HG02763 (cell line): ENCODE measurements at regions not wholly inside any gene's neighbourhood (a gene's known extent, or its start where the extent isn't known, plus 50 kb on each side); places are given as distances from the start of the nearest gene placed in this dataset.

Experiments
- ATAC-seq: cut with Tn5 transposase; IDR thresholded peaks from one replicate; pipeline ENCODE4 v1.9.1; 2021; ENCODE audit warnings: mild to moderate bottlenecking, moderate library complexity; ENCODE audit not compliant: unreplicated experiment

DNA sequence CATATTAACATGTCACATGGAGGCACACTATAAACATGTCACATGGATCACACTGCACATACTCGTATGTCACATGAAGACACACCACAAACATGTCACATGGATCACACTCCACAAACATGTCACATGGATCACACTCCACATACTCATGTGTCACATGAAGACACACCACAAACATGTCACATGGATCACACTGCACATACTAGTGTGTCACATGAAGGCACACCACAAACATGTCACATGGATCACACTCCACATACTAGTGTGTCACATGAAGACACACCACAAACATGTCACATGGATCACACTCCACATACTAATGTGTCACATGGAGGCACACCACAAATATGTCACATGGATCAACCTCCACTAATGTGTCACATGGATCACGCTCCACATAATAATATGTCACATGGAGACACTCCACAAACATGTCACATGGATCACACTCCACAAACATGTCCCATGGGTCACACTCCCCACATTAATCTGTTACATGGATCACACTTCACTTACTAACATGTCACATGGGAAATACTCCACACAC is 195.6 kb upstream of the PFKP start:
- no peak for ATAC-seq

DNA sequence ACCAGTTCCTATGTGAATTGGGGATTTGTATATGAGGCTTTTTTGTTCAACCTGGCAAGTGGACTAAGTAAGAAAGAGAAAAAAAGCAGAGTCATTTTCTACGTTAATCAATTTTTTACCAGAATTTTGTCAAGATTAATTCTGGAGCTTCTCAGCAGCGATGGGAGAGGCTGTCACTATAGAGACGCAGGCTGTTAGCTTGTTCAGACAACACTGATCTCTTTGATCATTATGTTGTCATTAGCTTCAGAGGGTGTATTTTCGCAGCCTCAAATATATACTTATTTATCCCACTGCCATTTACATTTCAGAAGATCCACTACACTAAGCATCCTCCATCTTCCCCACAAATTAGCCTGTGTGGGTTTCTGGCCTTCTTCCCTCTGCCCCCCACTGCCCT is 196.7 kb upstream of the PFKP start:
- ATAC-seq = no peak

DNA sequence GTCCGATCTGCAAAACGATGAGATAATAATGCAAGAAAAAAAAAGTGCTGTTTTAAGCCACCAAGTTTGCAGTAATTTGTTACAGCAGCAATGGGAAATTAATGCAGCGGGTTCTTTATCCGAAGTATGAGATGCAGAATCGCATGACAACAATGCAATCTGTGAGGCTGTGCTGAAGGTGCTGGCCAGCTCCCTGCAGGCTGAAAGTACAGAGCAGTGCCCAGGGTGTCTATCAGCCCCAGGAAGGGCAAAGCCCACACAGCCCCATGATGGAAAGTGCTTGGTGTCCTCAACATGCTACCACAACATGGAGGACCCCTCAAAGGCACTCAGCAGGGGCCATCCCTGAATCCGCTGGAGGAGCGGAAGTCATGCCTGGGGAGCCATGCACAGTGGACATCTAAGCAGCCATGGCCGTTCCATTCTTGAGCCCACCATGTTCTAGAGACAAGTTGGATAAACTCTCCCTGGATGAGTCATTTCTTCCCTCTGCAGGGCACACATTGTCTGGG is 199.5 kb upstream of the PFKP start:
- ATAC-seq = no peak

DNA sequence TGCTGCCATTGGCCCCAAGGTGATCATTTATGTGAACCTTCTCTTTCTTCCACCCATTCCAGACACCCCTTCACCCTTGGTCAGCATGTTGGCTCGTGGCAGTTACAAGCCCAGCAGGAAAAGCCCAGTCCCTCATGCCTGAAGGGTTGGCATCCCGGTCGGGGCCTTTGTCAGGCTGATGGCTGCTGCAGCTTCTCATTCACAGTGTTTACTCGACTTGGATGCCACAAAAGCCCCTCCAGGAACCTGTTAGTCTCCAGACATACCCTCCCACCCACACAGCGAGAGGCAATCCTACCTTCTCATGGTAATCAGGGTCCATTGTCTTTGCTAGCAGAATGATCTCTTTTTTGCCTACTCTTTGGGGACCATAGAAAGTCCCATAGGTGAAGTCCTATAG is 200.8 kb upstream of the PFKP start:
- ATAC-seq = no peak

DNA sequence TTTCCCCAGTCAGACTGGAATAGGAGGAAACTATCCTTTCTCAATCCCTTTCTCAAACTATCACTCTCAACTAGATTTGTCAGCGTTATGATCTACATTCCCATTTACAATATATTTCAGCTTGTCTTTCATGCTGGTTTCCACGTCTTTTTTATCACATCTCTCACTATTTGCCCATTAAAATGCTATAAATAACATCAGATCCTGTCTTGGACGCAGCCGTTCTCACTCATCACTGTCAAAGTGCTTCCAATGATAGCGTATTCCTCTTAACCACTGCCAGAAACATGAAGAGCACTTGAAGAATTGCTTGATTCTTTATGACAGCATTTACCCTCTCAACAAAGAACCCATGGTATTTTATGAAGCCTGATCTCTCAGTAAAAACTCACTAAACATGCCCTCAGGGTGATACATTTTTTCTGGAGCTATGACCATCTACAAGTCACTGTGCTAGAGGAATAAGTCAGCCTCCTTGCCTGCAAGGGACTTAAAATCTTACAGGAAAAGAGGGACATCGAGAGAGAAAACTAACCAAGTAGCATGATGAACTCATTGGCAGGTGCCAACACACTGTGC is 205.6 kb upstream of the PFKP start:
- ATAC-seq = no peak

DNA sequence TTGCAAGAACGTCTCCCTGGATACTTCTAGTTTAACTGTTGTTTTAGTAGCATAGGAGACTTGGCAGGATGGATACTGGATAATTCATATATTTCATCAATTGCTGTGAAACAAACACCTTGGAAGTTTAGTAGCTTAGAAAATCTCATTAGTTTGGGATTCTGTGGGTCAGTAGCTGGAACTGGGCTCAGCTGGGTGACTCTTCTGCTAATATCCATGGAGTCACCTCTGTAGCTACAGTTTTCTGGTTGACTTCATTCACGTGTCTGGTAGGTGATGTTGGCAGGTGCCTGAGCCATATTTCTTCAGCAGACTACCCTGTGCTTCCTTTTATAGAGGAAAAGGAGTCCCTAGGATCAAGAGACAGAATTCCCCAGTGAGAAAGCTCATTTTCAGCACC is 208.9 kb upstream of the PFKP start:
- no peak for ATAC-seq

DNA sequence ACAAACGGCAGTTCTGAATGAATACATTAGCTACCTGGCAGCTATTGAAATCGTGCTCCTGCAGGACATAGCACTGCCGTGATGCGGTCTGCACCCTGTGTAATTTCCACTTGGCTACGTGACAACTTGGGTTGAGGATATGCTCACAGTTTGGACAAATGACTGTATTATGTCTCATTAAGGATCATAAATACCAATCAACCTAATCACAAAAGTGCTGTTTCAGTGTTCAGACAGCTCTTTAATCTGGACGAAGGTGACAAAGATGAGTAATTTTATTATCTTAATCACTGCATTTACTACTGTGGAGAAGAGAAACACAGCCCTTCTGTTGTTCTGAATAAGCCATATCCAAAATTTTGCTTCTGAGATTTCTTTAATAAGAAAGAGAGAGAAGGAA is 210.8 kb upstream of the PFKP start:
- no peak for ATAC-seq

DNA sequence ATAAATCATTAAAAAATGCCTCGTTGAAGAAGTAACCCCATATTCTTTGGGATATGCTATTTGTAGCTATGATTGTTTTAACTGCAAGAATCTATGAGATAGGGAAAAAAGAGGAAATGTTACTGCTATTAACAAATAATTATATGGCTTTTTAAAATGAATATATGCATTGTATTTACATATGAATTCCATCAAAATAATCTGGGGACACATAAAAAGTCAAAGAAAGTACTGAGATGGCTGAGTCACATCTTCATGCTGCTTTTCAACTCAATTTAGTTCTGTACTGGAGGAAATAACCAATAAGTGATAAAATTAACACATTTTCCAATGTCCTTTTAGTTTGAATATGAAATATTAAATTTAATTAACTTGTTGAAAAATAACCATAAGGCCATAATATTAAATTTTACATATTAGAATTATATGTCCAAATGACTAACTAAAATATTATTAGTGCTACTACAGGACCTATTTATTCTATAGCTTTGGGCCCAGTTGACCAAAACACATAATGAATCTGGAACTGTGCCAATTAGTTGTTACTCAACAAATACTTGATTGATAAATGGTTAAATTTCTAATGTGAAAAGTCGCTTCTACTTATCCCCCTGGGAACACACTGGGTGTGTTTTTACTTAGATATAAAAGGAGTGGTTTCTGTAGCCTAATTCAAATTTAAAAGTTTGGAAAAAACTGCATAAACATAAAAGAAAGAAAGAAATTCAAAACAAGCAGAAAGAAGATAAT is 214.6 kb upstream of the PFKP start:
- ATAC-seq = no peak

DNA sequence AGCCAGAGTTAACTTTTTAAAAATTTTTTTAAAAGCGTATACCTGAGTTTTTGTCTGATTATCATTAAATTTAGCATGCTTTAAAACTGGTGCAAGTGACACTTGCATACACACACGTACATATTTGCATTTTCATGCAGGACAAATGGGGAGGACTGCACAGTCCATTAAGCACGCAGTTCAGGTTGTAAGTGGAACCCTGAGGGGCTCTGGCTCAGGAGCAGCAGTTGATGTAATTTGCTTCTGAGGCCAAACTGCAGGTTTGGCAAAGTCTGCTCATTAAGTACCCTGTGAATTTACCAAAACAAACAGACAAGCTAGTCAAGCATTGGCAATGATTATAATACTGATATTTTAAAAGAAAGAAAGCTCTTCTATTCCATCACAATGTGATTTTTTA is 215.8 kb upstream of the PFKP start:
- no peak for ATAC-seq

DNA sequence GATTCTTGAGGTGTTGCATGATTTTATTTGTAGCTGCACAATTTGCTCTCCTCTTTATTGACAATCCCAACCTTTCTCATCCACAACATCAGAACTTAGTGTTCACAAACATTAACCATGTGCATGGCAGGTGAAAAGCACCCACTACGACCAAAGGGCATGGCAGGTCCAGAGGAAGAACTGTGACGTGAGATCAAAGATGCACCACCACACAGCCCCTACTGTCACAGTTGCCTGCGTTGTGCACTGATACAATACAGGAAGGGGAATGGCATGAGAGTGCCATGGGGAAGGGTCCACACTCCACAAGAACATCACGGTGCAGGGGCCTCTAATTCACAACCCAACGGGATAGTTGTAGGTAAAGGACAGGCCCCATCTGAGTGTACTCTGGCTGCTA is 217.1 kb upstream of the PFKP start:
- ATAC-seq = no peak

DNA sequence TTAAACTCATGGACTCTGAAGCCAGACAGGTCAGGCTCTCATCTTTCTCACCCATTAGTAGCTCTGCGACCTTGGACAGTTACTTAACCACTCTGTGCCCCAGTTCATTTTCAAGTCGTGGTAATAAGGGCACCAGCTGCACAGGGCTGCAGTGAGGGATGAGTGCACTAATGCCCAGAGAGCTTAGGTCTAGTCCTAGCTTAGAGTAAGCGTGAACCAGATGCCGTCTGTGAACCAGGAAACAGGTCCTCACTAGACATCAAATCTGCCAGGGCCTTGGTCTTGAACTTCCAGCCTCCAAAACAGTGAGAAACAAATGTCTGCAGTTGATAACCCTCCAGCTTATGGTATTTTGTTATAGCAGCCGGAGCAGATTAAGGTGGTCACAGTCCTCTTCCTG is 222.4 kb upstream of the PFKP start:
- no peak for ATAC-seq

DNA sequence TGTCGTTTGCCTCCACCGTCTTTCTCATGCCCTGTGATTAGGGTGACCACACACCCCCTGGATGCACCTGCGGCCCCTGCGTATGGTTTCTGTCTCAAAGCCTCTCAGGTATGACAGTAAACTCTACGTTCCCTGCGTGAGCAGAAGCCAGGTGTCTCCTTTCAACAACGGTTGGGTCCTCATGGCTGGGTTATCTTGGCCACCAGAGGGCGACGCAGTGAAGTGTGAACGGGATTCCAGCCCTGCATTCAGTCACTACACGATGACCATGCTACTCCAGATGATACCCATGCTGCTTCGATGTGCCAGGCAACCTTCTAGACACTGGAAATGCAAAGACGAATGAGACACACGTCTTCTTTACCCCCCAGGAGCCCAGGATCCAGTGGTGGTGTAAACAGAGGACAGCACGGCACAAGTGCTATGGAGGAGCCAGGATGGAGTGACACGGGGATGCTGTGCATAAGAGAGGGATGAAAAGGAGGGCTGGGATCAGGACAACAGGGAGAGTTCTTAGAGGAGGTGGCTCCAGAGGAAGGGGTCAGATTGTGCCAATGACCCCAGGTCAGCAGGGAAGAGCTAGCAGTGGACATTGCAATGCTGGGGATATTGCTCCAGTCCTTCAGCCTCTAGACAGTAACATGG is 228.1 kb upstream of the PFKP start:
- no peak for ATAC-seq

DNA sequence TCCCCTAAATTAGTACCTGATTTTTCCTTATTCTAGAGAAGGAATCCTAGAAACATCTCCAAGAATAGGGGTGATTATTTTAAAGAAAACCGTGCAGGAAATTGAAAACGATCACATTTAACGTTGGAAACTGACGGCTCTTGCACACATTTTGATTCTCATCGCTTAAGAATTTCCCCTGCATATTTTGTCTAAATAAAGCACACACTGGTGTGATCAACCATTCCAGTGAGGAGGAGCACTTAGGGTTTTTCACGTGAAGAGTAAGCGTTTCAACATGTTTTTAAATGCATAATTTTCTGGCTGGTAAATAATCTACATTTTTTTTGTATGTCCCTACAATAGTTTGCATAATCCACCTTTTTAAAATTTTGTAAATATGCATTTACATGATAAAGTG is 229.7 kb upstream of the PFKP start:
- no peak for ATAC-seq

DNA sequence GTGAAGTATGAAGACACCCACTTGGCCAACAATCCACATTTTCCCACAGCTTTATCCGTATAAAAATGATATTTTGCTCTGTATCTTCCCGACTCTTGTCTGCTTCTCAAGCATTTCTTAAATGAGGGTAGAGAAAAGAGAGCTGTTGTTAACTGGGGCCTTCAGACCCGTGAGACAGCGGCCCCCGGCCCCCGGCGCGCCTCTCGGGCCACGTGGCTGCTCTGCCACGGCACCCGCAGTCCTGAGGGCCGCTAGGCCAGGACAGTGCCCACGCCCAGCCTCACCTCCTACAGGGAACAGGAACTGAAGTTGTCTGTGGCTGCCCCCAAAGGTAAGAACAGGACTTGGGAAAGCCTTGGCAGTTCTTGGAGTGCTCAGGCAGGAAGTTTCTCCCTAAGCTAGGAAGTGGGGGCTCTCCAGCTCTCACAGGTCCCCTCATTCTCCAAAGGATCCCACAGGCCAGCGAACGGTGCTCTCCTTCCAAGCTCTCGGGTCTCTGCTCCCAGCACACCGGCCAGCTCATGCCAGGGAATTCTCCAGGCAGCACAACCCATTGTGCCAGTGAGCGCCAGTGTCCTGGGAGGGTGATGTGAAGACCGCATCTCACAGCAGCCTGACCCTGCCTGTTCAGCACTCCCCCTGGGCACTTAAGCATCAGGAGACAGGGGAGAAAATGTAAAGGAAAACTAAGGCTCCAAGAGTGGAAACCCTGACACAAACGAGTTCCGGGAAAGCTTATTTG is 230.3 kb upstream of the PFKP start:
- ATAC-seq = no peak

DNA sequence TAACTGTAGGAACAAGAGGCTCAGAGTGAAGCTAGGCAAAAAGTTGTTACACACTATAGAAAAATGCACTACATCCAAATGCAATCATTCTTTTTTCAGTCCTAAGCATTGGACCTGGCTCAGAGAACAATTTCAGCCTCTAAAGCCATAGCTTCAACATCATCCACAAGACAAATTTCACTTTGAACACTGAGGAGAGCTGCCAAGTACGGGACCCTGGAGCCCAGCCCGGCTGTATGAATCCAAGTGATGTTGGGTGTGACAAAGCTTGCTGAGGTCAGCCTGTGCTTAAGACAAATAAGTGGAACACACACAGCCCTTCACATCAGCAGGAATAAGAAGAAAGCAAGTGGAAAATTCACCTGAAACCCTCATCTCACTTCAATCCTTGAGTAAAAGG is 233.1 kb upstream of the PFKP start:
- no peak for ATAC-seq

DNA sequence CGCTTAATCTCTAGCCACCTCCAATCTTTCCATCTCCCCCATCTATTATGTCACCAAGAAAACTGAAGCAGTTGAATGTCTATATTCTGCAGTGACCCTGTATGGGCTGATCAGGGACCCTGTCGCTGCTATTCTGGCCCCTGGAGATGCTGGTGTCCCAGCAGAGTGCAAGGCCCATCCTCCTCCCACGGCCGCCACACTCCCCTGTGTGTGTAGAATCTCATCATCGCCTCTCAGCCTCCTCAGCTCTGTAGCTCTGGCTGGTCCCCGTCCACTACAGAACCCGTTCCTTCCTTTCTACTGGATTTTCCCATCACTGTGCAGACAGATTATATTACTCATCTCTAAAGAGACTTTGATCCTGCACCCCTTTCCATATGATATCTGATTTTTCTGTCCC is 235.8 kb upstream of the PFKP start:
- ATAC-seq = no peak

DNA sequence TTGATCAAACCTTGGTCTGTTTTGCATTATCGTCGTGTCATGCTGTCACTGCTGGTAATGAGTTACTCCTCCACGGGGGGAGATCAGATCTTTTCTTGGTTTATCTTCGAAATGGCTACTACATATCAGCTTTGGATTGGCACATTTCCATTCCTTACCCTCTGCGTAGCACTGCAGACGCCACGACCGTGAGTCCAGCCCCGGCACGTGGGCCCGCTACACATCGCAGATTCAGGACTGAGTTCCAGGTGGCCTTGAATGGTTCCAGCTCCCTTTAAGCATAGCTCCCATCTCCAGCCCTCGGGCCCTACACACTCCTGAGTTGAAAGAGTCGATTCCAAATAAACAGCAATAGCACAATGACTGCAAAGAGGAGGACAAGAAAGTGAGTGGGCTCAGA is 238.6 kb upstream of the PFKP start:
- no peak for ATAC-seq

DNA sequence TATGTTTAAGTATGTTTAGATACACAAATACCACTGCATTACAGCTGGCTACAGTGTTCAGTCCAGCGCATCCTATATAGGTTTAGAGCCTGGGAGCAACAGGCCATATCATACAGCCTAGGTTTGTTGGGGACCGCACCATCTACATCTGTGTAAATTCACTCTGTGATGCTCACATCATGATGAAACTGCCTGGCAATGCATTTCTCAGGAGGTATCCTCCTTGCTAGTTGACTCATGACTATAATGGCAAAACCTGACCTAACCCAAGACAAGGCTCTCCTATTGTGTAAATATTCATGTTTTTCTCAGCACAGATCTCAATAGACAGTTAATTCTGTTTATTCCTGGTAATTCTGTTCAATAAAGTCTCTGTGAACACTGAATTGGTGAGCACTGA is 240.7 kb upstream of the PFKP start:
- ATAC-seq = no peak

DNA sequence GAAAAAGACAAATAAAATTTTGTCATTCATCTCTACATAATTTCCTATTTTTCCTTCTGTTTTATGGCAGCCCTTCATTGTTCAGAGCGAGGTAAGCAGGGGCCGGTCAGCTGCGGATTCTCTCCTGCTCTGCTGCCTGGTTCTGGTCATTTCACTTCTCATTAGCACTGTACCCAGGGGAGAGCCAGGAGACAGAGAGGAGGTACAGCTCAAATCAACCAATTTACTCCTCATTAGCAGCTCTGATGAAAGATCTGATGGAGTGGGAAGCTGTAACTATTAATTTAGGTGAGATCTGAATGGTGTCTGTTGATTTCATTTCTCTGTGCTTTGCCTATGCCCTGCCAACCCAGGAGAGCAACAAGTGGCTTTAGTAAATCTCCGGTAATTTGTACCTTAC is 241.5 kb upstream of the PFKP start:
- no peak for ATAC-seq

DNA sequence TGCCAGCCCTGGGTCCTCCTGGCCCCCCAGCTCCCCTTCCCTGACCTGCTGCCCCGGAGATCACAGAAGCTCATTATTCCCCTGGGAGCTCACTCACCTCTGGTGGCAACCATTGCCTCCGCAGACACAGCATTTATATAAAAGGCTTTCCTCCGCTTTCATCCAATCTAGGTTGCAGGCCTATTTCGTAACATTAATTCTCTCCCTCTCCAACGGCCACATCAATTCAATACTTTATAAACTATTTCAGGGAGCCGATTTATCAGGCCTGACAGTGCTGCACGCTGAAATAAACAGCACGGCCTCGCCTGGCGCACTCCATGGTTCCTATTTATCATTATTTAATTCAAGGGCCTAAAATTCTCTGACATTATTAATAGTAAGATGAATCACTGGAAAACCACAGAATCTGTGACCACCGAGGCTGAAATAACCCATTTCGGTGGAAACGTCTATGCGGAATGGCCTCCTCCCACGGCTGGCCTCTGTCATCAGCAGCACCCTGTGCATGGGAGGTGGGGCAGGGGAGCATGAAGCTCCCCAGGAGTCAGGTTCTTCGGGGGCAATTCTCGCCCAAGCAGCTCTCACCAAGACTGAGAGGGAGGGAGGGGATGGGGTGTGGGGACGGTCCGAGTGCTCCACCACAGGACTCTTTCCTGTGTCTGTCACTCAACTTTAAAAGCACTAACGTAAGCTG is 249.3 kb upstream of the PFKP start:
- ATAC-seq = no peak

DNA sequence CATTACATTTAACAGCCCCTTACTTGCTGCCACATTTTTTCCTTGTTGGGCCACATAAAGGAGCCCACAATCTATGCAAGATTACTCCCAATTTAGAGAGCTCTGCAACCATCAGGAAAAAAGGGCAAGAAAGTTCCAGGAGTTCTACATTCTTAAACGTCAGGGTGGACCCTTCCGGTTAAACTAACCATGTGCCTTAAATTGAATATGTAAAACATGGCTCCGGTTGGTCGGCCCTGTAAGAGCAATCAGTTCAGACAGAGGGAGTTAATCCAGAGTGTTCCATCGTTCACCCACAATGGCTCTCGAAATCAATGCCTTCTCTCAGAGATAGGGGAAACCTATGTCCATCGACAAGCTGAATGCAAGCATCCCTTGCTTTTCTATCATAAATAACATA is 253.7 kb upstream of the PFKP start:
- no peak for ATAC-seq
